ENCODE measurements at regions not wholly inside any gene's neighbourhood (a gene's known extent, or its start where the extent isn't known, plus 50 kb on each side); places are given as distances from the start of the nearest gene placed in this dataset.

GRCh38 chr7:130929896-130930659, 196.1 kb upstream of the KLF14 start:
- BruUV-seq (replicated peaks): no TSS peak
- Histone ChIP-seq H3K27me3 (ENCODE audit: insufficient read depth, low read length) (no peaks in the 10 kb centered on the region), H3K9me3 (ENCODE audit: control insufficient read depth in 1 of 2, insufficient read depth in 1 of 2, low read depth in 1 of 2, low read length in 2 of 2) (no peaks in the 10 kb centered on the region), H3K4me3 (replicated peaks in 1 of 2; ENCODE audit: low read depth in 1 of 2, low read length in 2 of 2) (no peak overlapping the region), H3K9ac (ENCODE audit: low read length) (peak overlapping the region; percentile 19; the same call in 1 of the 2 replicates), H3K4me2 (ENCODE audit: low read length) (peak overlapping the region; percentile 7; the same call in 1 of the 2 replicates), H3K79me2 (ENCODE audit: insufficient read depth, low read length) (peaks cover 100% of the 10 kb centered on the region), H3K27ac (ENCODE audit: low read depth, low read length) (peak overlapping the region; percentile 85), H2AFZ (ENCODE audit: low read depth, low read length, poor library complexity, severe bottlenecking) (no peak overlapping the region), H3K36me3 (ENCODE audit: control insufficient read depth in 1 of 2, insufficient read depth in 2 of 2, low read length in 2 of 2) (peaks cover 0 to 45% of the 10 kb centered on the region in 2 experiments; a peak in 3 of 4 replicates), H4K20me1 (ENCODE audit: insufficient read depth) (no peaks in the 10 kb centered on the region), H3K4me1 (ENCODE audit: control insufficient read depth in 1 of 2, insufficient read depth in 2 of 2, low read length in 2 of 2) (peaks cover 80 to 99% of the 10 kb centered on the region in 2 experiments), H3K9me2 (ENCODE audit: insufficient read depth) (no peaks in the 10 kb centered on the region)
- ATAC-seq (no peak), DNase-seq (ENCODE audit: low read depth, low spot score) (no peak)
- ChIA-PET CTCF (interaction anchor here (0.6 to 1.2 kb wide), 2 partner anchors 30 to 33 kb away, joined by 3 to 5 read pairs; no protein-coding TSS in a partner anchor), POLR2A (interaction anchor here (0.7 to 1.9 kb wide), 9 partner anchors 8 to 30 kb away, joined by 3 to 5 read pairs (median 3); no protein-coding TSS in a partner anchor), RAD21 (ENCODE audit: low non-redundant PET in 1 of 2, low total read pairs in 2 of 2, uncharacterized antibody in 2 of 2, unreplicated experiment in 2 of 2) (interaction anchor here in 1 of 2 experiments (0.6 kb wide), 1 partner anchor 10 kb away, joined by 3 read pairs; no protein-coding TSS in a partner anchor)
- TF ChIP-seq JUND (IDR thresholded peaks at IDR 0.05): no peak
- TF ChIP-seq ZFX (IDR thresholded peaks at IDR 0.05): no peak
- TF ChIP-seq MAX (IDR thresholded peaks at IDR 0.05): no peak
- TF ChIP-seq REST (IDR thresholded peaks at IDR 0.05; ENCODE audit: low read depth): no peak
- TF ChIP-seq CBX3 (IDR thresholded peaks at IDR 0.05; ENCODE audit: low read depth): 0 out of 2 replicates have a peak, but pooled peaks have one; percentile 26
- no peak for TF ChIP-seq CTCF (IDR thresholded peaks at IDR 0.05 in 2 of 3, conservative IDR thresholded peaks at IDR 0.05 in 1 of 3; ENCODE audit: borderline replicate concordance in 1 of 3, insufficient read depth in 1 of 3, low read depth in 2 of 3, low read length in 2 of 3)
- no peak for TF ChIP-seq SRF (IDR thresholded peaks at IDR 0.05; ENCODE audit: low read depth)
- TF ChIP-seq SIN3A (IDR thresholded peaks at IDR 0.05; ENCODE audit: low read depth): no peak
- no peak; the same call in 1 of the 2 replicates for TF ChIP-seq ATF3 (IDR thresholded peaks at IDR 0.05)
- peak; percentile 13; the same call in 1 of the 2 replicates for TF ChIP-seq SP1 (IDR thresholded peaks at IDR 0.05; ENCODE audit: low read depth)
- no peak for TF ChIP-seq POLR2AphosphoS5 (IDR thresholded peaks at IDR 0.05; ENCODE audit: low read depth, low read length)
- intact Hi-C loops (cut with micrococcal nuclease): no loop called here
